ENCODE measurements at regions not wholly inside any gene's neighbourhood (a gene's known extent, or its start where the extent isn't known, plus 50 kb on each side); places are given as distances from the start of the nearest gene placed in this dataset.

DNA sequence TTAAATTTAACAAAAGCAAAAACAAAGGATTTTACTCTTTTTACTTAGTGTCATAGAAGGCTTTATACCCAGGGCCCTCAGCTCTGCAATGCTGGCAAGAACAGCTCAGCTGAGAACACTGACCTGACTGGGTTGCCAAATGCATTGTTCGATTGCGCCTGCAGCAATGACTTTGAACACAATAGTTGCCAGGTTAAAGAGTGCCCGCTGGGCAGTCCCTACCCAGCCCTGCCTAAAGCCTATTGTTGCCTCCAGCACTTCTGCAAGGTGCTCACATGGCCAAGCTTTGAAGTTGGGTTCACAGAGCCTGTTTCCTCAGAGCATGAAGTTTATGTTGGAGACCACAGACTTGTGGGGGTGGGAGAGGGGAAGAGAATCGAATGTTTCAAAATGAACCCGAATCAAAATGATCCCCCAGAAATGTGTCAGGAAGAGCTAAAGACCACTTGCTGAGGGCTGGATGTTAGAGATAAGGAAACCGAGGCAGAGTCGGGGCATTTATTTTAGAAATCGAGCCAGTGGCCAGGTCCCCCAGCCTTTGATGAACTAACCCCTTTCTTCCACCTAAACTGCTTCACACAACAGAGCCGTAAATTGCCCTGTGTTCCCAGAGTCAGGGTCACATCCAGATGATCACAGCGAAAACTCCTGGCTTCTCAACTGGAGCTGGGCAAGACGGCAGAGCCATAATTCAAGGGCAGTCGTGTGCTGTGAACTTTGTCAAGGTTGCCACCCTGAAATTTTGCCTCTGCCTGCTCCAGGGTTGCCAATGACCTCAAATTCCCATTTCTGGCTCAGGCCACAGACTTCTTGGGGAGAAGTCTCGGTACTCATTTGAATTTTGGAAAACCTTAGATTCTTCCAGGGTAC lies 55.0 kb downstream of the FOXA2 start:
- no TSS peak for BruUV-seq (replicated peaks)
- peak overlapping the region; percentile 1 for H3K27ac ChIP-seq (ENCODE audit: extremely low read length, insufficient read depth, low read length)
- no peak overlapping the region for H3K4me3 ChIP-seq (replicated peaks in 1 of 3; ENCODE audit: insufficient read depth in 1 of 3, low read depth in 2 of 3, low read length in 3 of 3)
- no peak for DNase-seq (ENCODE audit: low spot score)
- ATAC-seq, result no peak
- no peaks in the 10 kb centered on the region for H3K27me3 ChIP-seq (ENCODE audit: control insufficient read depth in 1 of 2, insufficient read depth in 2 of 2, low read length in 2 of 2)
- no peaks in the 10 kb centered on the region for H4K20me1 ChIP-seq (ENCODE audit: insufficient read depth, low read length)
- in situ Hi-C loops (cut with HindIII; ENCODE audit: extremely low pct_ligation_motif_present, low pct_unique_long_range_greater_than_20kb), result no loop called here
- H3K4me1 ChIP-seq (ENCODE audit: insufficient read depth, low read length), result peaks cover 89% of the 10 kb centered on the region
- ChIA-PET CTCF (ENCODE audit: low intra/inter-chr PET ratio, low total read pairs) (no interaction called here), POLR2A (interaction anchor here (1.0 to 10.8 kb wide), 5 partner anchors 16 to 55 kb away, joined by 3 to 501 read pairs (median 6); partner anchors contain the start of gene FOXA2)
- no peak overlapping the region for H3K4me2 ChIP-seq (ENCODE audit: low read depth, low read length)
- H3K9ac ChIP-seq (ENCODE audit: insufficient read depth, low read depth, low read length), result no peak overlapping the region
- H3K36me3 ChIP-seq (replicated peaks in 1 of 2; ENCODE audit: control insufficient read depth in 1 of 2, insufficient read depth in 2 of 2, low read length in 2 of 2), result no peaks in the 10 kb centered on the region
- WGBS (ENCODE audit: low lambda C conversion rate), result 85% methylated on average over 13 of the region's 13 CpGs
- H3K9me3 ChIP-seq (ENCODE audit: low read length), result no peaks in the 10 kb centered on the region
- intact Hi-C loops (cut with micrococcal nuclease; ENCODE audit: unreplicated experiment), result no loop called here
- no peak for FAIRE-seq
- no peaks in the 10 kb centered on the region for H3K79me2 ChIP-seq (ENCODE audit: insufficient read depth, low read length)
- H2AFZ ChIP-seq (ENCODE audit: low read length), result peak overlapping the region; percentile 8
- TF ChIP-seq RARA (CRISPR knock-in tag; IDR thresholded peaks at IDR 0.05) (0 out of 2 replicates have a peak, but pooled peaks have one; percentile 7), SOX5 (CRISPR knock-in tag; IDR thresholded peaks at IDR 0.05; ENCODE audit: borderline replicate concordance) (peak; percentile 15; the same call in 1 of the 2 replicates), ZNF501 (CRISPR knock-in tag; IDR thresholded peaks at IDR 0.05) (0 out of 2 replicates have a peak, but pooled peaks have one; percentile 47), BRD4 (CRISPR knock-in tag; IDR thresholded peaks at IDR 0.05) (no peak), HNRNPL (IDR thresholded peaks at IDR 0.05; ENCODE audit: low read depth, low read length) (0 out of 2 replicates have a peak, but pooled peaks have one; percentile 70), SMYD3 (CRISPR knock-in tag; IDR thresholded peaks at IDR 0.05) (0 out of 2 replicates have a peak, but pooled peaks have one; percentile 28), ZBTB38 (CRISPR knock-in tag; IDR thresholded peaks at IDR 0.05) (peak; percentile 77), MTF2 (CRISPR knock-in tag; IDR thresholded peaks at IDR 0.05; ENCODE audit: borderline replicate concordance) (no peak)
- TF ChIP-seq, protein P1, sequence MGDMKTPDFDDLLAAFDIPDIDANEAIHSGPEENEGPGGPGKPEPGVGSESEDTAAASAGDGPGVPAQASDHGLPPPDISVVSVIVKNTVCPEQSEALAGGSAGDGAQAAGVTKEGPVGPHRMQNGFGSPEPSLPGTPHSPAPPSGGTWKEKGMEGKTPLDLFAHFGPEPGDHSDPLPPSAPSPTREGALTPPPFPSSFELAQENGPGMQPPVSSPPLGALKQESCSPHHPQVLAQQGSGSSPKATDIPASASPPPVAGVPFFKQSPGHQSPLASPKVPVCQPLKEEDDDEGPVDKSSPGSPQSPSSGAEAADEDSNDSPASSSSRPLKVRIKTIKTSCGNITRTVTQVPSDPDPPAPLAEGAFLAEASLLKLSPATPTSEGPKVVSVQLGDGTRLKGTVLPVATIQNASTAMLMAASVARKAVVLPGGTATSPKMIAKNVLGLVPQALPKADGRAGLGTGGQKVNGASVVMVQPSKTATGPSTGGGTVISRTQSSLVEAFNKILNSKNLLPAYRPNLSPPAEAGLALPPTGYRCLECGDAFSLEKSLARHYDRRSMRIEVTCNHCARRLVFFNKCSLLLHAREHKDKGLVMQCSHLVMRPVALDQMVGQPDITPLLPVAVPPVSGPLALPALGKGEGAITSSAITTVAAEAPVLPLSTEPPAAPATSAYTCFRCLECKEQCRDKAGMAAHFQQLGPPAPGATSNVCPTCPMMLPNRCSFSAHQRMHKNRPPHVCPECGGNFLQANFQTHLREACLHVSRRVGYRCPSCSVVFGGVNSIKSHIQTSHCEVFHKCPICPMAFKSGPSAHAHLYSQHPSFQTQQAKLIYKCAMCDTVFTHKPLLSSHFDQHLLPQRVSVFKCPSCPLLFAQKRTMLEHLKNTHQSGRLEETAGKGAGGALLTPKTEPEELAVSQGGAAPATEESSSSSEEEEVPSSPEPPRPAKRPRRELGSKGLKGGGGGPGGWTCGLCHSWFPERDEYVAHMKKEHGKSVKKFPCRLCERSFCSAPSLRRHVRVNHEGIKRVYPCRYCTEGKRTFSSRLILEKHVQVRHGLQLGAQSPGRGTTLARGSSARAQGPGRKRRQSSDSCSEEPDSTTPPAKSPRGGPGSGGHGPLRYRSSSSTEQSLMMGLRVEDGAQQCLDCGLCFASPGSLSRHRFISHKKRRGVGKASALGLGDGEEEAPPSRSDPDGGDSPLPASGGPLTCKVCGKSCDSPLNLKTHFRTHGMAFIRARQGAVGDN (CRISPR knock-in tag; IDR thresholded peaks at IDR 0.05), result peak; percentile 22; the same call in 1 of the 2 replicates
- TF ChIP-seq, protein P2, sequence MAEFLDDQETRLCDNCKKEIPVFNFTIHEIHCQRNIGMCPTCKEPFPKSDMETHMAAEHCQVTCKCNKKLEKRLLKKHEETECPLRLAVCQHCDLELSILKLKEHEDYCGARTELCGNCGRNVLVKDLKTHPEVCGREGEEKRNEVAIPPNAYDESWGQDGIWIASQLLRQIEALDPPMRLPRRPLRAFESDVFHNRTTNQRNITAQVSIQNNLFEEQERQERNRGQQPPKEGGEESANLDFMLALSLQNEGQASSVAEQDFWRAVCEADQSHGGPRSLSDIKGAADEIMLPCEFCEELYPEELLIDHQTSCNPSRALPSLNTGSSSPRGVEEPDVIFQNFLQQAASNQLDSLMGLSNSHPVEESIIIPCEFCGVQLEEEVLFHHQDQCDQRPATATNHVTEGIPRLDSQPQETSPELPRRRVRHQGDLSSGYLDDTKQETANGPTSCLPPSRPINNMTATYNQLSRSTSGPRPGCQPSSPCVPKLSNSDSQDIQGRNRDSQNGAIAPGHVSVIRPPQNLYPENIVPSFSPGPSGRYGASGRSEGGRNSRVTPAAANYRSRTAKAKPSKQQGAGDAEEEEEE (CRISPR knock-in tag; IDR thresholded peaks at IDR 0.05; ENCODE audit: borderline replicate concordance), result no peak
- TF ChIP-seq, protein P3, sequence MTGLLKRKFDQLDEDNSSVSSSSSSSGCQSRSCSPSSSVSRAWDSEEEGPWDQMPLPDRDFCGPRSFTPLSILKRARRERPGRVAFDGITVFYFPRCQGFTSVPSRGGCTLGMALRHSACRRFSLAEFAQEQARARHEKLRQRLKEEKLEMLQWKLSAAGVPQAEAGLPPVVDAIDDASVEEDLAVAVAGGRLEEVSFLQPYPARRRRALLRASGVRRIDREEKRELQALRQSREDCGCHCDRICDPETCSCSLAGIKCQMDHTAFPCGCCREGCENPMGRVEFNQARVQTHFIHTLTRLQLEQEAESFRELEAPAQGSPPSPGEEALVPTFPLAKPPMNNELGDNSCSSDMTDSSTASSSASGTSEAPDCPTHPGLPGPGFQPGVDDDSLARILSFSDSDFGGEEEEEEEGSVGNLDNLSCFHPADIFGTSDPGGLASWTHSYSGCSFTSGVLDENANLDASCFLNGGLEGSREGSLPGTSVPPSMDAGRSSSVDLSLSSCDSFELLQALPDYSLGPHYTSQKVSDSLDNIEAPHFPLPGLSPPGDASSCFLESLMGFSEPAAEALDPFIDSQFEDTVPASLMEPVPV (CRISPR knock-in tag; IDR thresholded peaks at IDR 0.05), result peak; percentile 64; the same call in 1 of the 2 replicates
- TF ChIP-seq, protein P4, sequence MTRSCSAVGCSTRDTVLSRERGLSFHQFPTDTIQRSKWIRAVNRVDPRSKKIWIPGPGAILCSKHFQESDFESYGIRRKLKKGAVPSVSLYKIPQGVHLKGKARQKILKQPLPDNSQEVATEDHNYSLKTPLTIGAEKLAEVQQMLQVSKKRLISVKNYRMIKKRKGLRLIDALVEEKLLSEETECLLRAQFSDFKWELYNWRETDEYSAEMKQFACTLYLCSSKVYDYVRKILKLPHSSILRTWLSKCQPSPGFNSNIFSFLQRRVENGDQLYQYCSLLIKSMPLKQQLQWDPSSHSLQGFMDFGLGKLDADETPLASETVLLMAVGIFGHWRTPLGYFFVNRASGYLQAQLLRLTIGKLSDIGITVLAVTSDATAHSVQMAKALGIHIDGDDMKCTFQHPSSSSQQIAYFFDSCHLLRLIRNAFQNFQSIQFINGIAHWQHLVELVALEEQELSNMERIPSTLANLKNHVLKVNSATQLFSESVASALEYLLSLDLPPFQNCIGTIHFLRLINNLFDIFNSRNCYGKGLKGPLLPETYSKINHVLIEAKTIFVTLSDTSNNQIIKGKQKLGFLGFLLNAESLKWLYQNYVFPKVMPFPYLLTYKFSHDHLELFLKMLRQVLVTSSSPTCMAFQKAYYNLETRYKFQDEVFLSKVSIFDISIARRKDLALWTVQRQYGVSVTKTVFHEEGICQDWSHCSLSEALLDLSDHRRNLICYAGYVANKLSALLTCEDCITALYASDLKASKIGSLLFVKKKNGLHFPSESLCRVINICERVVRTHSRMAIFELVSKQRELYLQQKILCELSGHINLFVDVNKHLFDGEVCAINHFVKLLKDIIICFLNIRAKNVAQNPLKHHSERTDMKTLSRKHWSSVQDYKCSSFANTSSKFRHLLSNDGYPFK (CRISPR knock-in tag; IDR thresholded peaks at IDR 0.05; ENCODE audit: borderline replicate concordance), result no peak

Data from HepG2 (cell line).